ENCODE measurements at regions not wholly inside any gene's neighbourhood (a gene's known extent, or its start where the extent isn't known, plus 50 kb on each side); places are given as distances from the start of the nearest gene placed in this dataset.

DNA sequence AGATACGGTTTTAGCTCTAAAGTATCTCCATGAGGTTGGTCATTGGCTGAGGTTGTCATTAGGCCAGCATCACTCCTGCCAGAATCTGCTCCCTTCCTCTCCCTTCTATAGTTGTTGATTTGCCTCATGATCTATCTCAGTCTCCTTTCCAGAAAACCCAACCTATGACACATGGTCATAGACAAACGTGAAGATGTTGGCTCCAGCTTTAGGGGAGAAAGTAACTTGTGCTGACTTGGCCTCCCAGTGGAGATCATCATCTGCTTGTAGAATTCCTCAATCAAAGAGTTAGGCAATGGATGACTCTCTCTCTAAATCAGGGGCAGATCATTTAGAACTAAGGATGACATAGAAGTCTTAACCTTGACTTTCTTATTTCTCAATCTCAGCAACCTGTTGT is 894.4 kb downstream of the TTLL7 start:
- H3K36me3 ChIP-seq (ENCODE audit: insufficient read depth, low read length), result no peaks in the 10 kb centered on the region
- H3K4me3 ChIP-seq (ENCODE audit: insufficient read depth, low read length), result no peak overlapping the region
- no peaks in the 10 kb centered on the region for H4K20me1 ChIP-seq (ENCODE audit: insufficient read depth, low read length)
- H3K79me2 ChIP-seq (ENCODE audit: insufficient read depth, low read length), result no peaks in the 10 kb centered on the region
- H3K4me2 ChIP-seq (ENCODE audit: insufficient read depth, low read length), result no peak overlapping the region
- no peak overlapping the region for H3K27ac ChIP-seq (ENCODE audit: low read depth, low read length)
- DNase-seq (ENCODE audit: insufficient read length, low spot score, missing footprints), result no peak
- no peaks in the 10 kb centered on the region for H3K9me3 ChIP-seq (ENCODE audit: low read depth, low read length)
- no peaks in the 10 kb centered on the region for H3K27me3 ChIP-seq (ENCODE audit: insufficient read depth, low read length)
- TF ChIP-seq, protein P1, sequence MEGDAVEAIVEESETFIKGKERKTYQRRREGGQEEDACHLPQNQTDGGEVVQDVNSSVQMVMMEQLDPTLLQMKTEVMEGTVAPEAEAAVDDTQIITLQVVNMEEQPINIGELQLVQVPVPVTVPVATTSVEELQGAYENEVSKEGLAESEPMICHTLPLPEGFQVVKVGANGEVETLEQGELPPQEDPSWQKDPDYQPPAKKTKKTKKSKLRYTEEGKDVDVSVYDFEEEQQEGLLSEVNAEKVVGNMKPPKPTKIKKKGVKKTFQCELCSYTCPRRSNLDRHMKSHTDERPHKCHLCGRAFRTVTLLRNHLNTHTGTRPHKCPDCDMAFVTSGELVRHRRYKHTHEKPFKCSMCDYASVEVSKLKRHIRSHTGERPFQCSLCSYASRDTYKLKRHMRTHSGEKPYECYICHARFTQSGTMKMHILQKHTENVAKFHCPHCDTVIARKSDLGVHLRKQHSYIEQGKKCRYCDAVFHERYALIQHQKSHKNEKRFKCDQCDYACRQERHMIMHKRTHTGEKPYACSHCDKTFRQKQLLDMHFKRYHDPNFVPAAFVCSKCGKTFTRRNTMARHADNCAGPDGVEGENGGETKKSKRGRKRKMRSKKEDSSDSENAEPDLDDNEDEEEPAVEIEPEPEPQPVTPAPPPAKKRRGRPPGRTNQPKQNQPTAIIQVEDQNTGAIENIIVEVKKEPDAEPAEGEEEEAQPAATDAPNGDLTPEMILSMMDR (IDR thresholded peaks at IDR 0.05; ENCODE audit: extremely low read depth, low read depth, low read length), result no peak
- no peak overlapping the region for H2AFZ ChIP-seq (ENCODE audit: low read length)
- no peaks in the 10 kb centered on the region for H3K4me1 ChIP-seq (ENCODE audit: insufficient read depth, low read length)

- no peak for DNase-seq (ENCODE audit: insufficient read length, low spot score, missing footprints)
These were observed 895.6 kb downstream of the TTLL7 start for GRCh38 chr1:83103341-83103740.

DNA sequence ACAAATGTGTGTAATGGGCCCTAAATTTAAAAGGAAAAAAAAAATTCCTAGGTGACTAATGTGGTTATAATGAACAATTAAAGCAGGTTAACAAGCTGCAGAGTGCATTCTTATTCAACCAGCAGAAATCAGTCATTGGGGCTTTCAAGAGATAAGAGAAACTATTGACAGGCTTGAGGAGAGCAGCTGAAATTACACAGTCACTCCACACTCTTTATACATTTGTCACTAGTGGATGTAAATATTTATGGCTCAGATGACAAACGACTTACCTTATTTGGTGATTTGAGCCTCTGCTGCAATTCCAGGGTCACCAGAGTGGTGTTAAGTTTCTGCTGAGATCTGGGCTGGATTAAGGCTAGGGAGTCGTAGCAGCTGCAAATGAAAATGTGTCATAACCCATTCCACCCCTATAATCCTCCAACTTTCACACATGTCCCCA is 896.3 kb downstream of the TTLL7 start:
- H4K20me1 ChIP-seq (ENCODE audit: insufficient read depth, low read length), result no peaks in the 10 kb centered on the region
- H3K4me2 ChIP-seq (ENCODE audit: insufficient read depth, low read length), result no peak overlapping the region
- H3K27me3 ChIP-seq (ENCODE audit: insufficient read depth, low read length), result no peaks in the 10 kb centered on the region
- no peak overlapping the region for H3K4me3 ChIP-seq (ENCODE audit: insufficient read depth, low read length)
- H3K36me3 ChIP-seq (ENCODE audit: insufficient read depth, low read length), result no peaks in the 10 kb centered on the region
- DNase-seq (ENCODE audit: insufficient read length, low spot score, missing footprints), result no peak
- H3K9me3 ChIP-seq (ENCODE audit: low read depth, low read length), result no peaks in the 10 kb centered on the region
- TF ChIP-seq, protein P1 (IDR thresholded peaks at IDR 0.05; ENCODE audit: extremely low read depth, low read depth, low read length), result no peak
- no peak overlapping the region for H3K27ac ChIP-seq (ENCODE audit: low read depth, low read length)
- no peaks in the 10 kb centered on the region for H3K4me1 ChIP-seq (ENCODE audit: insufficient read depth, low read length)
- no peaks in the 10 kb centered on the region for H3K79me2 ChIP-seq (ENCODE audit: insufficient read depth, low read length)
- no peak overlapping the region for H2AFZ ChIP-seq (ENCODE audit: low read length)

More at GRCh38 chr1:83103341-83103740, 895.6 kb downstream of the TTLL7 start:
- no peak overlapping the region for H3K27ac ChIP-seq (ENCODE audit: low read depth, low read length)
- H4K20me1 ChIP-seq (ENCODE audit: insufficient read depth, low read length), result no peaks in the 10 kb centered on the region
- no peak overlapping the region for H3K4me2 ChIP-seq (ENCODE audit: insufficient read depth, low read length)
- H3K79me2 ChIP-seq (ENCODE audit: insufficient read depth, low read length), result no peaks in the 10 kb centered on the region
- H3K9me3 ChIP-seq (ENCODE audit: low read depth, low read length), result no peaks in the 10 kb centered on the region
- H3K27me3 ChIP-seq (ENCODE audit: insufficient read depth, low read length), result no peaks in the 10 kb centered on the region
- H2AFZ ChIP-seq (ENCODE audit: low read length), result no peak overlapping the region
- no peaks in the 10 kb centered on the region for H3K4me1 ChIP-seq (ENCODE audit: insufficient read depth, low read length)
- no peak overlapping the region for H3K4me3 ChIP-seq (ENCODE audit: insufficient read depth, low read length)
- H3K36me3 ChIP-seq (ENCODE audit: insufficient read depth, low read length), result no peaks in the 10 kb centered on the region
- TF ChIP-seq, protein P1 (IDR thresholded peaks at IDR 0.05; ENCODE audit: extremely low read depth, low read depth, low read length), result no peak

GRCh38 chr1:83101406-83101805 is 897.5 kb downstream of the TTLL7 start:
- Histone ChIP-seq H3K27ac (ENCODE audit: low read depth, low read length) (no peak overlapping the region), H3K27me3 (ENCODE audit: insufficient read depth, low read length) (no peaks in the 10 kb centered on the region), H3K4me3 (ENCODE audit: insufficient read depth, low read length) (no peak overlapping the region), H3K4me1 (ENCODE audit: insufficient read depth, low read length) (no peaks in the 10 kb centered on the region), H3K4me2 (ENCODE audit: insufficient read depth, low read length) (no peak overlapping the region), H3K36me3 (ENCODE audit: insufficient read depth, low read length) (no peaks in the 10 kb centered on the region), H3K9me3 (ENCODE audit: low read depth, low read length) (no peaks in the 10 kb centered on the region), H2AFZ (ENCODE audit: low read length) (no peak overlapping the region), H4K20me1 (ENCODE audit: insufficient read depth, low read length) (no peaks in the 10 kb centered on the region), H3K79me2 (ENCODE audit: insufficient read depth, low read length) (no peaks in the 10 kb centered on the region)
- no peak for DNase-seq (ENCODE audit: insufficient read length, low spot score, missing footprints)
- TF ChIP-seq, protein P1 (IDR thresholded peaks at IDR 0.05; ENCODE audit: extremely low read depth, low read depth, low read length), result no peak
